Parathyroid adenoma (tissue), 2 donors: ENCODE measurements at regions not wholly inside any gene's neighbourhood (a gene's known extent, or its start where the extent isn't known, plus 50 kb on each side); places are given as distances from the start of the nearest gene placed in this dataset.

Experiments
- H2AFZ ChIP-seq: fragments of 300-600 bp; sonication (generic); one replicate; pipeline ENCODE4 v1.7.0; 2017; ENCODE audit warnings: antibody characterized with exemption, mild to moderate bottlenecking
- H3K27ac ChIP-seq: fragments of 300-600 bp; sonication (generic); one replicate; pipeline ENCODE4 v1.7.0; 2017
- H3K27me3 ChIP-seq: fragments of 300-600 bp; sonication (generic); one replicate; pipeline ENCODE4 v1.7.0; 2017; ENCODE audit warnings: low read length; ENCODE audit not compliant: control insufficient read depth, insufficient read depth
- H3K36me3 ChIP-seq: fragments of 300-600 bp; sonication (generic); one replicate; pipeline ENCODE4 v1.7.0; 2017; ENCODE audit warnings: low read length; ENCODE audit not compliant: control insufficient read depth, insufficient read depth
- H3K4me1 ChIP-seq: fragments of 300-600 bp; sonication (generic); one replicate; pipeline ENCODE4 v1.7.0; 2017; ENCODE audit warnings: control low read depth
- H3K4me2 ChIP-seq: fragments of 300-600 bp; sonication (generic); one replicate; pipeline ENCODE4 v1.7.0; 2017; ENCODE audit warnings: low read length
- H3K4me3 ChIP-seq: fragments of 300-600 bp; sonication (generic); one replicate; pipeline ENCODE4 v1.7.0; 2017; ENCODE audit warnings: low read depth, low read length
- H3K79me2 ChIP-seq: fragments of 300-600 bp; sonication (generic); one replicate; pipeline ENCODE4 v1.7.0; 2017; ENCODE audit warnings: control low read depth
- H3K9ac ChIP-seq: fragments of 300-600 bp; sonication (generic); one replicate; pipeline ENCODE4 v1.7.0; 2017; ENCODE audit warnings: mild to moderate bottlenecking
- H3K9me3 ChIP-seq: fragments of 300-600 bp; sonication (generic); one replicate; pipeline ENCODE4 v1.7.0; 2017; ENCODE audit warnings: low read length; ENCODE audit not compliant: control insufficient read depth
- TF ChIP-seq, protein P1 (sequence below): fragments of 300-600 bp; sonication (generic); IDR thresholded peaks from one replicate; pipeline ENCODE4 v1.7.0; 2017; ENCODE audit warnings: antibody characterized with exemption, mild to moderate bottlenecking
- donor health status: primary hyperparathyroidism.

- Histone ChIP-seq H3K4me2 (no peak overlapping the region), H3K4me1 (peaks cover 7% of the 10 kb centered on the region), H3K27ac (no peak overlapping the region), H3K9ac (no peak overlapping the region), H2AFZ (no peak overlapping the region), H3K36me3 (no peaks in the 10 kb centered on the region), H3K4me3 (no peak overlapping the region), H3K27me3 (no peaks in the 10 kb centered on the region), H3K79me2 (no peaks in the 10 kb centered on the region), H3K9me3 (no peaks in the 10 kb centered on the region)
- TF ChIP-seq, protein P1, sequence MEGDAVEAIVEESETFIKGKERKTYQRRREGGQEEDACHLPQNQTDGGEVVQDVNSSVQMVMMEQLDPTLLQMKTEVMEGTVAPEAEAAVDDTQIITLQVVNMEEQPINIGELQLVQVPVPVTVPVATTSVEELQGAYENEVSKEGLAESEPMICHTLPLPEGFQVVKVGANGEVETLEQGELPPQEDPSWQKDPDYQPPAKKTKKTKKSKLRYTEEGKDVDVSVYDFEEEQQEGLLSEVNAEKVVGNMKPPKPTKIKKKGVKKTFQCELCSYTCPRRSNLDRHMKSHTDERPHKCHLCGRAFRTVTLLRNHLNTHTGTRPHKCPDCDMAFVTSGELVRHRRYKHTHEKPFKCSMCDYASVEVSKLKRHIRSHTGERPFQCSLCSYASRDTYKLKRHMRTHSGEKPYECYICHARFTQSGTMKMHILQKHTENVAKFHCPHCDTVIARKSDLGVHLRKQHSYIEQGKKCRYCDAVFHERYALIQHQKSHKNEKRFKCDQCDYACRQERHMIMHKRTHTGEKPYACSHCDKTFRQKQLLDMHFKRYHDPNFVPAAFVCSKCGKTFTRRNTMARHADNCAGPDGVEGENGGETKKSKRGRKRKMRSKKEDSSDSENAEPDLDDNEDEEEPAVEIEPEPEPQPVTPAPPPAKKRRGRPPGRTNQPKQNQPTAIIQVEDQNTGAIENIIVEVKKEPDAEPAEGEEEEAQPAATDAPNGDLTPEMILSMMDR: no peak
Observed at GRCh38 chr18:45383228-45383627, 232.0 kb upstream of the SLC14A2 start.

DNA sequence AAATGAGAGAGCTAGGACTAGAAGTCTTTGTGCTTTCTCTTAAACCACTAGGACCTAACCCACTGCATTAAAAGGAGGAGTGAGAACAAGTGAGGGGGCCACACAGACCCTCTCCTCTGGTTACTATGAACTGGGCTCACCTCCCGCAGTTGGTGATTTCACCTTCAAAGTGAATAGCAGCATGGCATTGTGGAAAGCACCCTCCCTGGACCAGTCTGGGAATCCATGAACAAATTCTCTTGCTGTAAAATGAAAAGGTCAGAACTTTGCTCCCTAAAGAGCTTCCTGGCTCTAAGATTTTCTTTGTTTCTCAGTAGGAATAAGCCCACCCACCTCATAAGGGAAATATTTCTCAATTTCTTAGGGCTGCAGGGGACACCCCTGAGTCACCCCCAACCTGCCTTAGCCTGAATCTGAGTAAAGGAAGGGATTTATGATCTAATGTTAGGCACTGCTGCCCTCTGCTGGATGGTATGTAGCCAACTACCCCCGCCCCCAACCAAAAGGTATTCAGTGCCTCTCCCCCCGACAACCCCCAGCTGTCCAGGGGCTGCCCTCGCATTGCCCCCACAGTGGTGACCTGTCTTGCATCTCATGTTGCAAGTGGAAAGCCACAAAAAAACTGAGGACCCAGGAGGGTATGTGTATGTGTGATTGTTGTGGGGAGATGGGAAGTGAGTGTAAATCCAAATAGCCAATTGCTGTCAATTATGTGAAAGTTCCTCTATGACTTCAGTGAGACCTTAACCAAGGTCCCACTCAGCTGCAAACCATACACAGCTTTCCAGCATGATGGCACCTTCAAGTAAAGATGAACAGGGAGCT lies 230.9 kb upstream of the SLC14A2 start:
- Histone ChIP-seq H3K9me3 (no peaks in the 10 kb centered on the region), H3K4me1 (peaks cover 7% of the 10 kb centered on the region), H3K79me2 (no peaks in the 10 kb centered on the region), H3K36me3 (no peaks in the 10 kb centered on the region), H2AFZ (peak overlapping the region; percentile 72), H3K4me3 (no peak overlapping the region), H3K4me2 (no peak overlapping the region), H3K9ac (no peak overlapping the region), H3K27me3 (no peaks in the 10 kb centered on the region), H3K27ac (no peak overlapping the region)
- TF ChIP-seq, protein P1: peak; percentile 89

- Histone ChIP-seq H3K79me2 (no peaks in the 10 kb centered on the region), H3K27me3 (no peaks in the 10 kb centered on the region), H3K4me1 (peaks cover 7% of the 10 kb centered on the region), H3K9me3 (no peaks in the 10 kb centered on the region), H3K4me3 (no peak overlapping the region), H3K36me3 (no peaks in the 10 kb centered on the region), H3K9ac (no peak overlapping the region), H2AFZ (no peak overlapping the region), H3K4me2 (no peak overlapping the region), H3K27ac (no peak overlapping the region)
- TF ChIP-seq, protein P1: no peak
Observed at GRCh38 chr18:45384962-45385315, 230.3 kb upstream of the SLC14A2 start.

- Histone ChIP-seq H3K4me3 (no peak overlapping the region), H3K9ac (no peak overlapping the region), H3K36me3 (no peaks in the 10 kb centered on the region), H3K27me3 (no peaks in the 10 kb centered on the region), H3K9me3 (no peaks in the 10 kb centered on the region), H3K4me1 (peaks cover 7% of the 10 kb centered on the region), H3K4me2 (no peak overlapping the region), H2AFZ (peak overlapping the region; percentile 16), H3K79me2 (no peaks in the 10 kb centered on the region), H3K27ac (no peak overlapping the region)
- TF ChIP-seq, protein P1: peak; percentile 66
Observed at GRCh38 chr18:45386041-45386655, 229.1 kb upstream of the SLC14A2 start.
